Cardiac fibroblast (primary cell): ENCODE measurements at regions not wholly inside any gene's neighbourhood (a gene's known extent, or its start where the extent isn't known, plus 50 kb on each side); places are given as distances from the start of the nearest gene placed in this dataset.
A peak's percentile ranks its signal among the peaks of the same experiment; 100 is the strongest.

Experiments used
- DNase-seq, 2 donors: peaks; one replicate each; pipeline versions ENCODE4 v3.0.0 to v3.0.0-alpha.2; 2010; ENCODE audit warnings: low read depth in 2 of 2
- H3K4me3 ChIP-seq, 2 donors: replicated peaks in 1 of 2; 1 replicate in 1 of 2; 2 replicates in 1 of 2; pipeline ENCODE4 v1.5.1; 2011; ENCODE audit warnings: low read depth in 2 of 2, low read length in 2 of 2, mild to moderate bottlenecking in 2 of 2, moderate library complexity in 1 of 2
- CTCF ChIP-seq: IDR thresholded peaks from one replicate; pipeline ENCODE4 v1.5.1; 2011; ENCODE audit warnings: low read depth, mild to moderate bottlenecking, low read length, inconsistent platforms

- H3K4me3 ChIP-seq: no peak overlapping the region
- TF ChIP-seq CTCF: no peak
- no peak for DNase-seq
These were observed 892.8 kb upstream of the DIAPH2 start for GRCh38 chrX:95791876-95792275.

GRCh38 chrX:95797344-95797743, 887.3 kb upstream of the DIAPH2 start:
- no peak for TF ChIP-seq CTCF
- no peak overlapping the region for H3K4me3 ChIP-seq
- DNase-seq: no peak

- no peak overlapping the region for H3K4me3 ChIP-seq
- peak; percentile 10 for TF ChIP-seq CTCF
- no peak for DNase-seq
These were observed 860.8 kb upstream of the DIAPH2 start for GRCh38 chrX:95823796-95824195.

- no peak overlapping the region for H3K4me3 ChIP-seq
- TF ChIP-seq CTCF: no peak
- no peak for DNase-seq
These were observed 849.4 kb upstream of the DIAPH2 start for GRCh38 chrX:95835223-95835622.

GRCh38 chrX:95836517-95836916, 848.1 kb upstream of the DIAPH2 start:
- H3K4me3 ChIP-seq: no peak overlapping the region
- no peak for DNase-seq
- no peak for TF ChIP-seq CTCF

GRCh38 chrX:95841863-95842262, 842.8 kb upstream of the DIAPH2 start:
- no peak for TF ChIP-seq CTCF
- no peak overlapping the region for H3K4me3 ChIP-seq
- no peak for DNase-seq

GRCh38 chrX:95860127-95860526, 824.5 kb upstream of the DIAPH2 start:
- DNase-seq: no peak
- no peak for TF ChIP-seq CTCF
- H3K4me3 ChIP-seq: no peak overlapping the region
